ES-I3 (cell line): ENCODE measurements at regions not wholly inside any gene's neighbourhood (a gene's known extent, or its start where the extent isn't known, plus 50 kb on each side); places are given as distances from the start of the nearest gene placed in this dataset.

Experiments used
- H3K36me3 ChIP-seq: 2 replicates; pipeline ENCODE4 v1.6.1; 2013; ENCODE audit warnings: mild to moderate bottlenecking, low read length, control low read depth, moderate library complexity; ENCODE audit not compliant: insufficient read depth
- H3K4me1 ChIP-seq: 2 replicates; pipeline ENCODE4 v1.6.1; 2013; ENCODE audit warnings: mild to moderate bottlenecking, control low read depth, low read length; ENCODE audit not compliant: insufficient read depth
- H3K9ac ChIP-seq: 2 replicates; pipeline ENCODE4 v1.6.1; 2013; ENCODE audit warnings: low read depth, mild to moderate bottlenecking, low read length, moderate library complexity
- H3K9me3 ChIP-seq: 2 replicates; pipeline ENCODE4 v1.6.1; 2013; ENCODE audit warnings: mild to moderate bottlenecking, low read length, moderate library complexity; ENCODE audit not compliant: control insufficient read depth, insufficient read depth

DNA sequence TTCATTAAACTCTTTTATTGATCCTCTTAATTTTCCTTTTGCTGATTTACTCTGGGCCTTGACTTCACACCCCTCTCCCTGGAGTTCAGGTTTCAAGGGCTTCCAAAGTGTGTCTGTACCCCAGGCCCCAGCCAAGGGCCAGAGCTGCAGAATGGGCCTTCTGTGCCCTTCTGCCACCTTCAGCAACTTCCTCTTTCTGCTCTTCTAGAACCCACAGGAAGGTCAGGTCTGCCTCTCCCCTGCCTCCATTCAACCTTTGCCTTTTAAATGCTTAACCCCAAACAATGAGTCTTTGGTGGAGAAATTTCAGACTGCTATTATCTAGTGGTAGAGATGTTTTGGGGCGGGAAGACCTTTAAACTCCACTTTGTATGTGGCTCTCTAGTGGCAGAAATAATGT lies 63.1 kb downstream of the TSN start:
- Histone ChIP-seq H3K9me3 (no peaks in the 10 kb centered on the region; the same call in 1 of the 2 replicates), H3K4me1 (no peaks in the 10 kb centered on the region; the same call in 1 of the 2 replicates), H3K9ac (no peak overlapping the region), H3K36me3 (no peaks in the 10 kb centered on the region)

DNA sequence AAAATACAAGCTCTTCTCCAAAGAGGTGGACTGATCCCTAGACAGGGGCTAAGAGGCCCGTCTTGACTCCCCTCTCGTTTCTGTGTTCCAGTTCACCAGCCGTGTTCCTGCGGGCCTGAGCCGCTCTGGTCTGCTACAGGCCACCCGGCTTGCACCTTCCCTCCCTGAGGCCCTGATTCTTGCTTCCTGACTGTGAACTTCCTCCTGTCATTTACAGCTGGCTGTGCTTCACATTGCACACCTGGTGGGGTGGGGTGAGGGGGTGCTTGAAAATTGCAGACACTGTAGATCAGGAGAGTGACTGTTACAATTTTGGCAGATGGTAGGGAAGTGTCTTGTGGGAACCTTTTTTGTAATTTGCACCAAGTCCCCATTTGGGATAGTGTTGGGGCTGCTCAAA lies 64.4 kb downstream of the TSN start:
- Histone ChIP-seq H3K9ac (no peak overlapping the region), H3K4me1 (no peaks in the 10 kb centered on the region; the same call in 1 of the 2 replicates), H3K36me3 (no peaks in the 10 kb centered on the region), H3K9me3 (no peaks in the 10 kb centered on the region; the same call in 1 of the 2 replicates)

- no peaks in the 10 kb centered on the region; the same call in 1 of the 2 replicates for H3K9me3 ChIP-seq
- no peak overlapping the region for H3K9ac ChIP-seq
- H3K4me1 ChIP-seq, result no peaks in the 10 kb centered on the region
- H3K36me3 ChIP-seq, result no peaks in the 10 kb centered on the region
Measured at GRCh38 chr2:121821476-121822158, 66.2 kb downstream of the TSN start.

DNA sequence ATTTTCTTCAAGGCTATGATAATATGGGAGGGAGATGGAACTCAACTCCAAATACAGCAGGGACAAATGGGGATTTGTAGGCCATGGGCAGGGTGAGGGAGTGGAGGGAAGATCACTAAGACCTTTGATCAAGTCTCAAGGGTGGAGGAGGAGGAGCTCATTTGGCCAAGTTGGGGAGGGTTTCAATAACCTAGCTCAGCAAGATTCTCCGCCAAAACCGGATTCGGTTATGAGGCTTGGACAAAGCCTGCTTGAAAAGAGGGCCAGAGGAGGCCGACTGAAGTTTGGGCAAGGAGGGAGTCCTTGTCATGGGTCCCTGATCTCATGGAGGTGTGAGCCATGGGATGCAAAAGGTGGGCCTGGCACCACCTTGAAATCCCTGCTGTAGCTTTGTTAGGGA lies 68.8 kb downstream of the TSN start:
- H3K4me1 ChIP-seq, result no peaks in the 10 kb centered on the region
- H3K9ac ChIP-seq, result no peak overlapping the region
- no peaks in the 10 kb centered on the region; the same call in 1 of the 2 replicates for H3K9me3 ChIP-seq
- no peaks in the 10 kb centered on the region for H3K36me3 ChIP-seq

GRCh38 chr2:121825003-121825950 lies 69.8 kb downstream of the TSN start:
- no peak overlapping the region for H3K9ac ChIP-seq
- no peaks in the 10 kb centered on the region; the same call in 1 of the 2 replicates for H3K9me3 ChIP-seq
- H3K36me3 ChIP-seq, result no peaks in the 10 kb centered on the region
- no peaks in the 10 kb centered on the region for H3K4me1 ChIP-seq

GRCh38 chr2:121826036-121826435 lies 70.6 kb downstream of the TSN start:
- no peaks in the 10 kb centered on the region for H3K36me3 ChIP-seq
- H3K9me3 ChIP-seq, result no peaks in the 10 kb centered on the region; the same call in 1 of the 2 replicates
- no peaks in the 10 kb centered on the region for H3K4me1 ChIP-seq
- no peak overlapping the region for H3K9ac ChIP-seq

GRCh38 chr2:121828281-121828731 lies 72.9 kb downstream of the TSN start:
- H3K9me3 ChIP-seq, result no peaks in the 10 kb centered on the region
- H3K9ac ChIP-seq, result no peak overlapping the region
- H3K36me3 ChIP-seq, result no peaks in the 10 kb centered on the region
- no peaks in the 10 kb centered on the region for H3K4me1 ChIP-seq

- Histone ChIP-seq H3K9ac (no peak overlapping the region), H3K36me3 (no peaks in the 10 kb centered on the region), H3K9me3 (no peaks in the 10 kb centered on the region), H3K4me1 (no peaks in the 10 kb centered on the region)
Measured at GRCh38 chr2:121830809-121831208, 75.4 kb downstream of the TSN start.

DNA sequence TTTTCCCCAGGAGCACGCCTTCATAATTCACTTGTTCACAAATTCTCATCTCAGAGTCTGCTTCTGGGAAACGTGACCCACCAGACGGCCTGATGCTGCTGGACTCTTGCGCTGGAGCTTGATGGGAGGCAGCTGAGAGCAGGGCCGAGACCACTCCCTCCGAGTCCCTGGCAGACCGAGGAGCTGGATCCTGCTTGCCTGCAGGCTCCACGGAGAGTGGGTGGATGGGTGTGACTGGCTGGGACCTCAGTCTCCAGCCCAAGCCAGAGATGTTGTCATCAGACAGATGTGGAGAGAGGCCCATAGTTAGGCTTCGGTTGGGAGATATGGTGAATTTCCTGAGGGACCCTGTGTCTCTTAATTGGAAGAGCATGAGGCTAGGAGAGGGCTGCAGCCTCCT lies 76.4 kb downstream of the TSN start:
- H3K4me1 ChIP-seq, result no peaks in the 10 kb centered on the region
- H3K9ac ChIP-seq, result no peak overlapping the region
- H3K36me3 ChIP-seq, result no peaks in the 10 kb centered on the region
- no peaks in the 10 kb centered on the region for H3K9me3 ChIP-seq

GRCh38 chr2:121832412-121833357 lies 77.2 kb downstream of the TSN start:
- no peak overlapping the region for H3K9ac ChIP-seq
- no peaks in the 10 kb centered on the region for H3K36me3 ChIP-seq
- peaks cover 2% of the 10 kb centered on the region for H3K9me3 ChIP-seq
- no peaks in the 10 kb centered on the region for H3K4me1 ChIP-seq

DNA sequence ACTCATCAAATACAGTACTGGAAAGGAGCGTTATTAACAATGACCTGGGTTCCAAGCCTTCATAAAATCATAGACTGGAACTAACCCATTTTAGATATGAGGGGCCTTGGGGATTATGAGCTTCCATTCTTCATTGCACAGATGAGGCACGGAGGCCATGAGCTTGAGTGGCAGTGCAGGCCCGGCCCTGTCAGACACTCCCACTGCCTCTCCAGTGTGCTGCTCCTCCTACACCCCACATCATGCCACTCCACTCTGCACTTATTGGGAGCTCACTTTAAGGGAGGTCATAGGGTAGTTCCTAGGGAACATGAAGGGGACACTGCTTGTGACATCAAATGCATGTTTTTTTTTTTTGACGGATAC lies 77.9 kb downstream of the TSN start:
- peaks cover 7% of the 10 kb centered on the region for H3K9me3 ChIP-seq
- H3K9ac ChIP-seq, result no peak overlapping the region
- H3K4me1 ChIP-seq, result no peaks in the 10 kb centered on the region
- H3K36me3 ChIP-seq, result no peaks in the 10 kb centered on the region

DNA sequence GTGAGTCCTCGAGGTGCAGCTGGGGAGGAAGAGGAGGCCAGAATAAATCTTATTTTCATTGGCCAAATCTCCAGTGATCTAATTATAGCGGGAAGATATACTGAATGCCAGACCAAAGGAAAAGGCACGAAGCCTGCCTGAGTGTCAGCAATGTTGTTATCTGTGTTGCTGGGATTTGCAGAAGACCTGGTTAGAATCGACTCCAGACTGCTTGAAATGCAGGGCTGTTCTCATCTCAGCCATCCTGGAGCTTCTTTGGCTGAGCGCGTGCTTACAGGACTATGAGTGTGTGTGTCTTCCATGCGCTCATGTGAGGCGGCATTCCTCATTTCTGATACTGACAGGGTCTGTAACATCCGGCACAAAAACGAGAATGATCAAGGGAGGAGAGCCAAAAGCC lies 81.2 kb downstream of the TSN start:
- H3K9ac ChIP-seq, result no peak overlapping the region
- H3K36me3 ChIP-seq, result no peaks in the 10 kb centered on the region
- H3K9me3 ChIP-seq, result peaks cover 8% of the 10 kb centered on the region
- no peaks in the 10 kb centered on the region for H3K4me1 ChIP-seq

DNA sequence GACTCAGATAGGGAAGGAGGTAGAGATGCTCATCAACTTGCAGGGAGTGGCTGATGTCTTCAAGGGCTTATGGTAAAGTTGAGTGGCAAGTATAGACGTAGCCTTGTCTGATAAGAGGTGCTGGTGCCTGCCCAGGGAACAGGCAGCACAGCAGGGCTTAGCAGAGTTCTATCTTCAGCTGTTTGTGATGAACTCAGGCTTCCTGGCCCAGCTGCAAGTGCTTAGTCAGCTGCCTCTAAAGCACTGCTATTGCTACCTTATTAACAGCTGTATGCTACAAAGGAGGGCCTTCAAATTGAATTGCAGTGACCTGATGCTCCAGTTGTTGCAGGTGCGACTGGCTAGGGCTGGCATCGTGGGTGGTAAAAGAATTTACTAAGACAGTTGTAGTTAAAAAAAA lies 82.1 kb downstream of the TSN start:
- H3K9ac ChIP-seq, result no peak overlapping the region
- H3K36me3 ChIP-seq, result no peaks in the 10 kb centered on the region
- H3K9me3 ChIP-seq, result peaks cover 8% of the 10 kb centered on the region
- H3K4me1 ChIP-seq, result no peaks in the 10 kb centered on the region

DNA sequence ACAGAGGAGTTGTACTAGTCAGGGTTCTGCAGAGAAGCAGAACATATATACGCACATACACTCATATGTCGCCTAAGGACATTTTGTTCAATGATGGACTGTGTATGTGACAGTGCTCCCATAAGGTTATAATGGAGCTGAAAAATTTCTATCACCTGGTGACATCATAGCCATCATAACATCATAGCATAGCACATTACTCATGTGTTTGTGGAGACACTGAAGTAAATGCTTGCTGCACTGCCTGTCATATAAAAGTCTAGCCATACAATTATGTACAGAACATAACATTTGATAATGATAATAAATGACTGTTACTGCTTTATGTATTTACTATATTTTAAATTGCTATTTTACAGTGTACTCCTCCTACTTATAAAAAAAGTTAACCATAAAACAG lies 83.1 kb downstream of the TSN start:
- no peak overlapping the region for H3K9ac ChIP-seq
- peaks cover 8% of the 10 kb centered on the region for H3K9me3 ChIP-seq
- H3K36me3 ChIP-seq, result no peaks in the 10 kb centered on the region
- no peaks in the 10 kb centered on the region for H3K4me1 ChIP-seq
